NCI-H1694 (cell line): ENCODE measurements at regions not wholly inside any gene's neighbourhood (a gene's known extent, or its start where the extent isn't known, plus 50 kb on each side); places are given as distances from the start of the nearest gene placed in this dataset.
"Not testable (repeated sequence)": the region's sequence is repeated elsewhere in the genome, so short reads cannot be mapped to it uniquely, and the experiment has no call there.

Experiments used
- DNase-seq: peaks from one replicate; lab custom pipeline; 2025; lab: John Stamatoyannopoulos, UW

DNA sequence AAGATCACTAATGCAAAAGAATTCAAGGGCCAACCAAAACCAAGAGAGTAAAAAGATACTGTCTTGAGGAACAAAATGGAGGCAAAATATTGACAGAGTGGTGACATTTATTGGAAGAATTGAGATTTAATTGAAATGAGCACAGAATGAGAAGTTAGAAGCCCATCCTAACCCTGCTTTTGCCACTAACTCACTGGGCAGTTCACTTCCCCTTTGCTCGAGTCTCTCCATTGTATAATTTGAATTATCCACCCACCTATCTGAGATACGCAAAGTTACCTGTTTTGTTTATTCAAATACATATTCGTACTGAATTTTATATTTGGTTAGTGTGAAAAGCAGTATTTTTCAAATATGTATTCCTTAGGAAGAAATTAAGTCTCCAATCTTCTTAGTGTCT, 204.5 kb upstream of the PRDM1 start:
- no peak for DNase-seq

DNA sequence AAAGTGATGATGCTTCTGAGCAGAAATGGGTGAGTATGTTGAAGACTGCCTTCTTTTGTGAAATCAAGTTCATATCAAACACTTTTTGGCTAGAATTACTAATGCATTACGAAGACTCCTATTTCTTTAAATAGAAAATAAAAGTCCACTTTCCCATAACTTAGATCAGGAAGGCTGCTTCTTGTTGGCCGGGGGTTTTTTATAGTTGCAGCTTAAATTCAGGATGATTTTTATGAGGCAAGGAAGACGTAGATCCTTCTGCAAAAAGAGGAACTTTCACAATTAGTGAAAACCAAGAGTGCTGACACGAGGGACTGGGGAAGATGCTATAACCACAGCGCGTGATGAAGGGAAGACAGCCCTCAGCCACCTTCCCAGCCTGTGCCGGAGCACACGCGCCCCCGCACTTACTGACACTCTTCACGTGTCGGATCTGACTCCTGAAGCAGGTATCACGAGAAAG, 206.1 kb upstream of the PRDM1 start:
- DNase-seq = no peak

DNA sequence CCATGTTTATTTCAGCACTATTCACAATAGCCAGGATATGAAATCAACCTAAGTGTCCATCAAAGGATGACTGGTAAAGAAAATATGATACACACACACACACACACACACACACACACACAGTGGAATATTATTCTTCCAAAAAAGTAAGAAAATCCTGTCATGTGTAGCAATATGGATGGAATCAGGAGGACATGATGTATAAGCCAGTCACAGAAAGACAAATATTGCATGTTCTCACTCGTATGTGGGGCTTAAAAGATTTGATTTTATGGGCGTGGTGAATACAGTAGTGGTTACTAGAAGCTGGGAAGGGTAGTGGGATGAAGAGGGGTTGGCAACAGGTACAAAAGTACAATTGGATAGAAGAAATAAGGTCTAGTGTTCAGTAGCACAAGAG, 207.0 kb upstream of the PRDM1 start:
- no peak for DNase-seq

DNA sequence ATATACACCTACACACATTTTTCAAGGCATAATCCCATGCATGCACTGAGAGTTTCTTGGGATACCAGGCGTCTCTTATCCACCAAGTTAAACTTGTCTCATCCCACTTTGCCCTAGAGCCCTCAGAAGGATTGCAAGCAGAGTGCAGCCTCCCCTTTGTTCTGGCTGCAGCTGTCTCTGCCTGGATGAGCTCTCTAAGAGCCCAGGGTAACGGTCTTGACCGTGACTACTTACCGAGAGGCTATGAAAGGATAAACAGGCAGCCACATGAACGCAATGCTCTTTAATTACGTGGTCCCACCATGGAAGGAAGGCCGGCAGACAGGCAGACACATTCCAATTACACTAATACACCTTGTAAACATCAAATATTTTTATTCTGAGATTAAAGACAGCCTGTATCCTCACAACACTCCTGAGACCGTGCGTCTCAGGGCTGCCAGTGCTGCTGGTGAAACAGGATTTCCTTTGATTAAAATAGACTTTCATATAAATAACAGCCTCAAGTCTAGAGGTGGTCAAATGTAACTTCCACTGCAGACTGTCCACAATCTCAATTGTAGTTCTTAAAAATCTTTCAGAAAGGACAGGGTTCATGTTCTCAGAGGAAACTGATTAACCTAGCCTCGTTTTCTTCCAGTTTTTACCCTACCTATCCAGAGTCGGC, 210.0 kb upstream of the PRDM1 start:
- no peak for DNase-seq

DNA sequence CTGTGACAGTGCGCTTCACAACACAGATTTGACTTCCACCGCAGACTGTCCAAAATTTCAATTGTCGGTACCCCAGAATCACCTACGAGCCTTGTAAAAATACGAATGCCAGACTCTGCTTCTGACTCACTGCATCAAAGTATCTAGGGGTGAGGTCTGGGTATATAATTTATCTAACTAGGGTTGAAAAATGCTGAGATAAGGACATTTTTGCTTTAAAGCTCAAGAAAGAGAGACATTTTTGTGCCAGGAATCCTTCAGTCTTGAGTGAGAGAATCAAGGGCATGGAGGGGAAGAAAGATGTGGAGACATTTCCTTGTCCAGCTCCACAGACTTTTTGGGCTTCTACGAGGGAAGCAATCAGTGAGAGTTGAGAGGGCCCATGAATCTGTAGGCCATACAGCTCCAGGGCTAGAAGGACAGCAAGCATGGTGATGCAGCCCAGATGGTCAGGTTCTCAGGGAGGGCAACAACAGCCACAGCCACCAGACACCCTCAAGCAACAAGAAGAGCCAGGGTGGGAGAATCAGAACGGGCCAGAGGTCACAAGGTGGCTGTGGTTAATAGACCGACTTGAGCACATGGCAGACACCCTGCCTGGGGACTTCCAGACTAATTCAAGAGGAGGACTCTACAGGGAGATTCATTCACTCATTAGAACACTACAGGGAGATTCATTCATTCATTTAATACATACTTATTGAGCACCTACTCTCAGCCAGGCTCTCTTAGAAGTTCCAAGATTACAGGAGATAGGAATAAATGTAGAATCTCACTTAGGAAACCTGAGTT, 211.1 kb upstream of the PRDM1 start:
- no peak for DNase-seq

DNA sequence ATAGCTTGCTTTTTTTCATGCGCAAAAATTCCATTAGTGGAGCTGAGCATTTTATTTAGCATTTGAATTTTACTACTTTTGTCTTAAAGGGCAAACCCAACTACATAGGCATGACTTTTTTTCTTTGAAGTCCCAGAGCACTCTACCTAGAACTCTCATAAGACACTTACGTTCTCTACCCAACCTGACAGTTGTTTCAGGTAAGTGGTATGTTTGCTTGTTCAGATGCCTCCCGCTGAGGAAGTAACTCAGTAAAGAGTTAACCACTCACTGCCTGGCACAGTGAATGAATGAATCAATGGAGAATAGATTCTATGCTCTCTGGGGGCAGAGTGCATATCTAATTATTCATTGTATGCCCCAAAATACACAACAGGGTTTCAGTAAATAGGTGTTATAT, 212.3 kb upstream of the PRDM1 start:
- DNase-seq = no peak

DNA sequence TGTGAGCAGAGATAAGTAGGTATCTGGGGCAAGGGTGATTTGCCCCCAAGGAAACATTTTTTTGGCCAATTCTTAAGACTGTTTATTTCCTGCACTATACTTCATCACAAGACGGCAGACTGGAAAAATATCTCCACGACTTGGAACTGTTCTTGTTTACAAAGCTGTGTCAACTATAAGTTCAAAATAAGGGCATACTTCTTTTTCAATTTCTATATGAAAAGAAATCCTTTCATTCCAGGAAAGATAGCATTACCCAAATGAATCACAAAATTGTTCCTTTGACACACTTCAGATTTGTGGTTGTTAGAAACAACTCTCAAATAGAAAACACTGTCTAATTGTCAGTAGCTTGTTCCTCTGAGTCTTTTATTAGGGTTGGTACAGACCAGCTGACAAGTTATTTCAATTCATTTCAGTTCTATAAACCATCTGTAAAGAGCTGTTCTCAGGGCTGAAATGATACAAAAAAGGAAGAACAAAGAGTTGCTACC, 212.9 kb upstream of the PRDM1 start:
- no peak for DNase-seq

DNA sequence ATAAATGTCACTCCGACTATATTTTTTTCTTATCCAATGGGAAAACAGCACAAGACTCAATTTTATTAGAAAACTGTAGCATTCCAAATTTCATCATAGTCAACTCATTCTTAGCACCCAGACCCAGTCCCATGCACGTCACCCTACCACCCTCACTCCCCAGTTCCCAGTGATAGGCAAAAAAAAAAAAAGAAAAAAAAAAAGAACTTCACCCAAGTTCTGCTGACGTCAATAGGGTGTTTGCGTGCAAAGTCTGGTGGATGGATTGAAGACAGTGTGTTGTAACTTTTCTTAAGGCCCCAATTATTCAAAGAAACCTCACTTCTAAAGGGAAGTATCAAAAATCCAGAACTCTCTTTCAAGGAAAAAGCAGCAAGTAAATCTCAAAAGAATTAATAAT, 213.9 kb upstream of the PRDM1 start:
- no peak for DNase-seq

DNA sequence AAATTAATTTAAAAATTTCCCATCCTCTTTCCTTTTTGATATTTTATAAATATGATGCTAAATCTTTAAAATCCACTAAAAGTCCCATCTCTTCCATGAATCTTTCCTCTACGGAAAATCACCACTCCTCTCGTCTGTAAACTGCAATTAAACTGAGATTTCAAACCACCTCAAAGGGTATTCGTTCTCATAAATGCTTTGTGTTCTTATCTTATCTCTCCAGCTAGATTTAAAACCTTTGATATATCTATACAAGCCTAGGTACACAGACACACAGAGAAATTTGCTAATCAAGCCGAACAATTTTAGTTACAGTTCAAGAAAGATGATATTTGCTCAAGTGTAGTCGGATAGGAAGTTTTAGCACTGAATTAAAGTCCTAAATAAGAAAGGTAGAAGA, 214.6 kb upstream of the PRDM1 start:
- no peak for DNase-seq

DNA sequence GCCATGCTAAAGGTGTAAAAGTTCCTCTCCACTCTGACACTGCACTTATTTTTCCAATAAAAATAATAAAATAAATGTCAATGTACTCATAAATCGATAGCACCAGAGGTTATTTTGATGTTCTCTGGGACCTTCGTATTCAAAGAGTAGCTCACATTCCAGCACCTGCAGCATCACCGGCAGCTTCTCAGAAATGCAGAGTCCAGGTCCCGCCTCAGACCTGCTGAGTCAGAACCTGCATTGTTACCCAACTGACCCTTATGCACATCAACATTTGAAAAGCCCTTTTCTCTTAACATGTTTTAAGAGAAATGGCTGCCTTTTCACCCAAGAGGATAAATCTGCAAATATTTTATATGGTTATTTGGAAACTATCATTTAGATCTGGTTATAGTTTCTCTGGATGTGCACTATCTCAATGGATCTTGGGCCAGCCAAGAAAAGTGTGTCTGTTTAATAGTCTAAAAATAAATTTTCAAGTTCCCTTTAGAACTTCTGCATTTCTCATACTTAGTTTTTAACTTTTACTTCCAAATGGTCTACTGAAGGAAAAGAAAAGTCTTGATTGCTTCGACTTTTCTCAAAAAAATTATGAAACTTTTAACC, 216.2 kb upstream of the PRDM1 start:
- no peak for DNase-seq

DNA sequence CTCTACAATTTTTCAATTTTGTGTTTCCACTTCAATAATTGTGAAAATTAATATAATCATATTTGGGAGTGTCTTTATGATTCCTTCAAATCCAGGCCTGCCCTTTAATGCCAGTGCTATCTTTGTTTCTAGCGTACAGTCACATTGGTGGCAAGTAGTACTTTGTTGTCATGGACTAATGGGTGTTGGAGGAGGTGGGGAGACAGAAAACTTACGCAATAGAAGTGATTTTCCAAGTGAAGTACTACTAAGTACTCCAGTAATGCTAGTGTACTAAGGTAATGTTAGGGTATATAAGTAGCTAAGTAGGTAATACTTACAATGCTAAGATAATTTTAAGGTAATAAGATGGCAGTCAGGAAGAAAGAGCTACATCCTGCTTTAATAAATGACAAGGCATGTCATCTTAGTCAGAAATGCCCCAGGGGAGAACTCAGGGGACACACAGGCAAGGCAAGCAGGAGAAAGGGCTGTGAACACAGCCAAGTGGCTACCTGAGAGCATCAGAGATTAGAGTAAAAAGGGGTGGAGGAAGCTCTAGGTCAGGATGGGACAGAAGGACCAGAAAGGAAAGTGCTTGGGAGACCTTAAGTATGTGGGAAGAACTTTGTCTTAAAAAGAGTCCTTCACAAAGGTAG, 217.2 kb upstream of the PRDM1 start:
- DNase-seq = no peak

DNA sequence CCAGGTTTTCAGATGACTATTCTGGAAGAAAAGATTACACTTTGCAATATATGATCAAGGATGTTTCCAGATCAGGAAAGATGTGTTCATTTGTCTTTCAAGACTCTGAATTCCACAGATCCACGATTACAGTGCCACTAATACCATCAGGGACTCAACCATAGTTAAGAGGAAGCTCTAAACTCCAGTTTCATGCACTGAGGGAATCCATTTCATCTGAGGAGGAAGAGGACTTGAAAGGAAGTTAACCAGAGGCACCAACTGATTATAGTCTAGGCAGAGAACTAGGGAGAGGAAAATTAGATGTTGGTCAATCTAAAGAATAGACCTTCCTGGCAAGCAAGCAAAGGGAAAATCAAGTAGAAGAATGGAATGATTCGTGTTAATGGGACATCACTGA, 218.3 kb upstream of the PRDM1 start:
- DNase-seq = no peak

DNA sequence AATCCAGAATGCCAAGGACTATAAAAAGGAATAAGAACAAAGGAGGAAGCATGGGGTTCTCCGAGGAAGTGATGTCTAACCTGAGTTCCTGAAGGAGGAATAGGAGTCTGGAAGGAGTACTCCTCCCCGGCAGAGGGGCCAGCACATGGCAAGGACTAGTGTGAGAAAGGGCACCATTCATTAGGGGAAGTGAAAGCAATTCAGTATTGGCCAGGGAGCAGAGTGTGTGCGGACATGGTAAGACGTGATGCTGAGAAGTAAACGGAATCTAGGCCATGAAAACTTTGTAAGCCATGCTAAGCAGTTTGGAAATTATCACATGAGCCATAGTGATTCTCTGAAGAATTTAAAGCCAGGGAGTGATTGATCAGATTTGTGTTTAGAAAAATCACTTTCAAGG, 218.9 kb upstream of the PRDM1 start:
- no peak for DNase-seq

DNA sequence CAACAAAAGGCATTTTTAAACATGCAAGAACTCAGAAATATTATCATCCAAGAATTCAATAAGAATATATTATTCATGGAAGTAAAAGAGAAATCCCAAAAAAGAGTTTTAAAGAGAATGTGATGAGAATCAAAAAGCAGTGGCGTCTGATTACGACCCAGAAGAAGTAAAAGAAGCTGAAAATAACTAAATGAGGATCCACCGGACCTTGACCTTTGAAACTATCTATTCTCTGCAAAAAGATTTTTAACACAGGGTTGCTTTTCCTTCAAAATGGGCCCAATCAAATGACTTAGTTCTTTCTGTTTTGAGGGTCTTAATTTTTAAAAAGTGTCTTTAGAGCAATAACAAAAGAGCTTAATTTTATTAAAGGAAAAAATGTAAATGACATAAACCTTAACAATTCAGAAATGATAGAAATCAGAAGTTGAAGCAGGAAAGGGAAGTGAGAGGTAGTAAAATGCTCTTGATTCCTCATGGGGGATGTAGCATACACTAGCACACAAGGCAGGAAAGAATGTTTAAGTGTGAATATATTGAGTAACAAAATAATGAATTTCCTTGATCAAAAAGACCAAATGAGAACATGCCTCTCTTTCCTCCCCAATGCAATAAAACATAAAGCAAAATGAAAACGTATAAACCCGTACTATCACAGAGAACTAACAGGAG, 223.1 kb upstream of the PRDM1 start:
- DNase-seq = no peak

DNA sequence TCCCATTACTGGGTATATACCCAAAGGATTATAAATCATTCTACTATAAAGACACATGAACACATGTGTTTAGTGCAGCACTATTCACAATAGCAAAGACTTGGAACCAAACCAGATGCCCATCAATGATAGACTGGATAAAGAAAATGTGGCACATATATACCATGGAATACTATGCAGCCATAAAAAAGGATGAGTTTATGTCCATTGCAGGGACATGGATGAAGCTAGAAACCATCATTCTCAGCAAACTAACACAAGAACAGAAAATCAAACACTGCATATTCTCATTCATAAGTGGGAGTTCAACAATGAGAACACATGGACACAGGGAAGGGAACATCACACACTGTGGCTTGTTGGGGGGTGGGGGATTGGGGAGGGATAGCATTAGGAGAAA, 225.2 kb upstream of the PRDM1 start:
- not testable (repeated sequence) for DNase-seq

DNA sequence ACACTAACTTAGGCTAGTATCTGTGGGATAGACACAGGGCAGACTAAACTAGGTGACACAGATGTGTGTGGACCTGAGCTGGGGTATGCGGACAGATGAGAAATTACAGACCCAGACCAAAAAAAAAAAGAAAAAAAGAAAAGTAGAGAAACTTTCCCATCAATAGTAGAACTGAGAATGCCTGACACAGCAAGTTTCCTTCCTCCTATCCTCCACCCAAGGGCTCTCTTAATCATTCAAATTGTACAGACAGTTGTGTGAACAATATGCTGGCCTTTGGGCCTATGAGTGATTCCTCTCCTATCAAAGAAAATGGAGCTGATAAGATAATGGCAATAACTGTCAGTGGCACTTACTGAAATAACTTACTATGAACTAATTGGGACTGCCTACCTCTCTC, 226.7 kb upstream of the PRDM1 start:
- no peak for DNase-seq

DNA sequence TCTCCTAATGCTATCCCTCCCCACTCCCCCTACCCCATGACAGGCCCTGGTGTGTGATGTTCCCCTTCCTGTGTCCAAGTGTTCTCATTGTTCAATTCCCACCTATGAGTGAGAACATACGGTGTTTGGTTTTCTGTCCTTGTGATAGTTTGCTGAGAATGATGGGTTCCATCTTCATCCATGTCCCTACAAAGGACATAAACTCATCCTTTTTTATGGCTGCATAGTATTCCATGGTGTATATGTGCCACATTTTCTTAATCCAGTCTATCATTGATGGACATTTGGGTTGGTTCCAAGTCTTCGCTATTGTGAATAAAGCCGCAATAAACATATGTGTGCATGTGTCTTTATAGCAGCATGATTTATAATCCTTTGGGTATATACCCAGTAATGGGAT, 227.5 kb upstream of the PRDM1 start:
- not testable (repeated sequence) for DNase-seq

DNA sequence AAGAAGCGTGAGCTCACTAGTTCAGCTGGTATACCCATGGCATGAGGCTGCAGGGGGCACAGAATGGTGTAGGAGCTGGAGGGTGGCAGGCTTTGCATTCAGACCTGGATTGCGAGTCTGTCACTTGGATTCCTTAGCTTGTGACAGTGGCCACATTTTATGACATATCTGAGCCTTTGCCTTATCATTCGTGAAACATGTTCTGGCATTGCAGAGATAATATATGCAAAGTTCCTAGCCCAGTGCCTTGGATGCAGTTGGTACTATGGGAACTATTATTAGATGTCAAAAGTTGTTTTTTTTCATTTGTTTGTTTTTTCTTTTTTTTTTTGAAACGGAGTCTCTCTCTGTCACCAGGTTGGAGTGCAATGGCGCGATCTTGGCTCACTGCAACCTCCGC, 230.7 kb upstream of the PRDM1 start:
- no peak for DNase-seq

DNA sequence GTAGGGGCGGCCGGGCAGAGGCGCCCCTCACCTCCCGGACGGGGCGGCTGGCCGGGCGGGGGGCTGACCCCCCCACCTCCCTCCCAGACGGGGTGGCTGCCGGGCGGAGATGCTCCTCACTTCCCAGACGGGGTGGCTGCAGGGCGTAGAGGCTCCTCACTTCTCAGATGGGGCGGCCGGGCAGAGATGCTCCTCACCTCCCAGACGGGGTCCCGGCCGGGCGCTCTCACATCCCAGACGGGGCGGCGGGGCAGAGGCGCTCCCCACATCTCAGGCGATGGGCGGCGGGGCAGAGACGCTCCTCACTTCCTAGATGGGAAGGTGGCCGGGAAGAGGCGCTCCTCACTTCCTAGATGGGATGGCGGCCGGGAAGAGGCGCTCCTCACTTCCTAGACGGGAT, 232.2 kb upstream of the PRDM1 start:
- not testable (repeated sequence) for DNase-seq

DNA sequence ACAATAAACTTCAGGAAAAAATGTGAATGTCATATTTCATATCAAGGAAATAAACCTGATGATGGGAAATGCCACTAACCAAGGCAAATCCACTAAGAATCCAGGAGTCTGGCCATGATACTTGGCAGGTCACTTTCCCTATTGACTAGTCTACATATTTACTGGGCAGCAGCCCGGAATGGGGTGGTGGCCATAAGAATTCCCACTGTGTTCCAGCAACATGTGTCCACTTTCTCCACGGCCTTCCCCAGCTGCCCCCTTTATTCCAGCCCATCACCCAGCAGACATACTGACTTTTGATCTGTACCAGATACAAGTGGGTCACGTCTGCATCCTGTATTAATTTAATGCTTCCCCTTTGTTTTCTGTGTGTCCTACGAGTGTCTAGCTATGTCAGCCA, 234.5 kb upstream of the PRDM1 start:
- DNase-seq = no peak

DNA sequence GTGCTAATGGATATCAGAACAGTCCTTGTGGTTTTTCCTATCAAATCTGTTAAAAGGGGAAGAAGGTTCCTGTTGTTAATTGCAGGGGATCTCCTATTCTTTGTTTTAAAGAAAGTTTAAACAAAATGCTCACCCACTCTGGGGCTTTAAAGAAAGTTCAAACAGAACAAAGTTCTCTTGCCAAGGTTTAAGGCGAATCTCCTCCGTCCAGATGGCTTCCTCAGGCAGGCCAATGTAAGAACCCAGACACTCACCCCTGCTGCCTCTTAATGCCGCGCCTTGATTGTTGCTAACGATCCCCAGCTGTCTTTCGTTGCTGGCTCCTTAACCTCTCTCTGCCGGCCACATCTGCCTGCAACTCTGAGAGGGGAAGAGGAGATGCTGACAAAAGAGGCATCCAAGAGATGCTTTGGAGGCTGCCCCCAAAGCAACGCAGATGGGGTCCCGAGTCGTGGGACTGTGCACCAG, 235.0 kb upstream of the PRDM1 start:
- DNase-seq = no peak
